ENCODE measurements at regions not wholly inside any gene's neighbourhood (a gene's known extent, or its start where the extent isn't known, plus 50 kb on each side); places are given as distances from the start of the nearest gene placed in this dataset.

DNA sequence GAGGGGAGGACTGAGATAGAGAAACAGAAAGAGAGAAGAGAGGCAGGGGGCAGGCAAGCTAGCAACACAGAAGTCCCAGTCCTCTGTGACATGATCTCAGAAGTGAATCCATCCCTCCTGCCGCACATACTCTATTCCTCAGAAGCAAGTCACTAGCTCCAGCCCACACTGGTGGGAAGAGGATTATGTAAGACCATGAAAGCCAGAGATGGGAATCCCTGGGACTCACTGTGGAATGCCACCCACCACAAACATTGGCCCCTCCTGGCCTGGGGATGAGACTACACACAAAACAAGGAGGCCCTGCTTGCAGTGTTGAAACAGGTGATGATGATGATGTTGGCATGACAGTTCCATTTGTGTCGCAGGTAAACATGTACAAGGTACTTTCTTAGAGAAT, 419.9 kb downstream of the IRS2 start:
- no peak for DNase-seq (ENCODE audit: low spot score)

DNA sequence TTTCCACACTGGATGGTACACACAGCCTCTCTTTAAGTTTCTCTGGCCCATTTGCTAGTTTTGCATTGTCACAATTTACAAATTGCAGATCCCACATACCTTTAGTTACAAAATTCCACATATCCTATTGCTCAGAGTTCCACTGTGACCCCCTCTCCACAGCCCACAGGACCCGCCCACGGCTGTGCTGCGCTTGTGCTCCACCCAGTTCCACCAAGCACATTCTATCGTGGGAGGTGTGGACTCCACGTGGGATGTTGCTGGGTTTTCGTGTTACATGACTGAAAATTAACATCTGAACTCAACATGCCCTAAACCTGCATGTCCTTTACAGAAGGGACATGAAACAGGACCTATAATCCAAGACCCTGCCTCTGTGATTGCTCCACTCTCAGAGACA, 423.0 kb downstream of the IRS2 start:
- no peak for DNase-seq (ENCODE audit: low spot score)

DNA sequence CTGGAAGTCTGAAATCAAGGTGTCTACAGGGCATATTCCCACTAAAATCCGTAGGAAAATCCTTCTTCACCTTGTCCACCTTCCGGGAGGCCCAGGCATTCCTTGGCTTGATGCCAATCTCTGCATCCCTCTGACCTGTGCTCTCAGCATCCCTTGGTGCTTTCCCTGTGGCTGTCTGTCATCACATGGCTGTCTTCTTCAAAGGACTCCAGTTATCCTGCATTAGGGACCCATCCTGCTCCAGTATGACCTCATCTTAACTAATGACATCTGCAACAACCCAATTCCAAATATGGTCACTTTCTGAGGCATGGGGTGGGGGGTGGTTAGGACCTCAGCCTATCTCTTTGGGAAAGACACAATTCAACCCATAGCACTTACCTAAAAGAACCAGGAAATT, 423.8 kb downstream of the IRS2 start:
- no peak for DNase-seq (ENCODE audit: low spot score)

DNA sequence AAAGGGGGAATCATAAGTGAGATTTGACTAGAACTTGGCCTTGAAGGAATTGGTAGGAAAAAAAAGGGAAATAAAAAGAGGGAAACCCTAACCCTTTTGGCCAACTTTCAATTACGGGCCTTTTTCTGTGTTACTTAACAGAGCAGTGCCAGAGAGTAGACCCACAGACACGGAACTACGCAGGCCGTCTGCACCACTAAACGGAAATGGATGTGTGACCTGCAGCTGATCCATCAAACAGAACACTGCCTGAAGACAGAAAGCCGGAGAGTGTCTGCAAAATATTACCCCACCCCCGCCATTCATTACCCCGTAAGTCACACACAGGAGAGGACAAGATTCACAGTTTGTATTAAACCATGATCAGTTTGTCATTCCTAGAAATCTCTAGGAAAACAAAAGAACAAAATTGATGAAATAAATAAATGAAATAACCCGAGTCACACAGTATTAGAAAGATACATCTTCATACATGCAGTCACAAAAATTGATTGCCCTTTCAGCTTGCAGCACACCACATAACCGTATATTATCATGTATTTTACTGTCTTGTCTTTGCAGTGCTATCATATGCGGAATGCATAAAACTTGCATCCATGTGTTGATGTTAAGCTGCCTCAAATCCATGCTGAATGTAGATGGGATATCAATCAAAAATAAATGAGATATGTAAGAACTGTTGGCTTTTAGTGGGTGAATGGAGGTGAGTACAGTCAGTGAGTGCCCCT, 424.7 kb downstream of the IRS2 start:
- peak; percentile 77 for DNase-seq (ENCODE audit: low spot score)

DNA sequence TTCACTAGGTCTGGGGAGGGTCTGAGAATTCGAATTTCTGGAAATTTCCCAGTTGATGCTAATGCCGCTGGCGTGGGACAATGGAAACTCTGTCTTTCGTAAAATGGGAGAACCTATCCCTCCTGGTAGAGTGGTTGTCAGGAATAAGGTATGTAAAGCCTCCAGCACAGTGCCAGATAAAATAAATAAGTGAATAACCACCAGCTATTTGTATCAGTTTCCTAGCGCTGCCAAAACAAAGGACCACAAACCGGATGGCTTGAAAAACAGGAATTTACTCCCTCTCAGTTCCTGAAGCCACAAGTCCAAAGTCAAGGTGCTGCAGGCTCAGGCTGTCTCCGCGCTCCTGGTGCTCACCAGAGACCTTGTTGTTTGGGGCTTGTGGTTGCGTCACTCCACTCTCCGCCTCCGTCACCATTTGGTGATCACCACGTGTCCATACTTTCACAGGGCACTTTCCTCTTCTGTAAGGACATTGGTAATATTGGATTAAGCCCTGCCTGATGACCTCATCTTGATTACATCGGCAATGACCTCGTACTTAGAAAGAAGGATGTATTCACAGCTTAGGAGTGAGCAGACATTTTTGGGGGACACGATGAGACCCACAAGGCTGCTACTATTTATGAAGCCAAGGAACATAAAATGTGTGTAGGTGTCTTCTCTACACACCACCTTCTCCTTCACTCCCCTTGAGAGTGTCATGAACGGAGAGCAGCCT, 428.5 kb downstream of the IRS2 start:
- no peak for DNase-seq (ENCODE audit: low spot score)

DNA sequence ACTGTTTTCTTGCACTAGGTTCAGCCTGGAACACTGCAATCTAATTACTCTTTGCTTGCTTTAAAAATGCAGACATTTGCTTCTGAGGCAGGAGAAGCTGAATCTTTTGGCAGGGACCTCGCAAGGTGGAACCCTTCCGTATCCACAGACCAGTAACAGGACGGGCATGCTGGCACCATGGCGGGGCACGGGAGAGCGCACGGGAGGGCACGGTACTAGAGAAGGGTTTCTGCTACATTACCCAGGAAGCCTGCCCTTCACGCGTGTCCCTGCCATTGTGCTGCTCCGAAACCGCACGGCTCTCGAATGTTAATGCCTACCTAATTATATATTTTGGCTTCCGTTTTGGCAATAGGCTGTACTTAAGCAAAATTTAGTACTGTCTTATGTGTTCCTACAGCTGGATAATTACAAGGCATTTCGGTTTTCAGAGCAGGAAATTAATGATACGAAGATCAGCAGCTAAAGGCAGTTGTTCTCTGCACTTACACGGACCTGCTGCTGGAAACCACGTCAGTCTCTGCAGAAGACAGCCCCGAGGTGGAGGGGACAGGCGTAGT, 430.4 kb downstream of the IRS2 start:
- no peak for DNase-seq (ENCODE audit: low spot score)

DNA sequence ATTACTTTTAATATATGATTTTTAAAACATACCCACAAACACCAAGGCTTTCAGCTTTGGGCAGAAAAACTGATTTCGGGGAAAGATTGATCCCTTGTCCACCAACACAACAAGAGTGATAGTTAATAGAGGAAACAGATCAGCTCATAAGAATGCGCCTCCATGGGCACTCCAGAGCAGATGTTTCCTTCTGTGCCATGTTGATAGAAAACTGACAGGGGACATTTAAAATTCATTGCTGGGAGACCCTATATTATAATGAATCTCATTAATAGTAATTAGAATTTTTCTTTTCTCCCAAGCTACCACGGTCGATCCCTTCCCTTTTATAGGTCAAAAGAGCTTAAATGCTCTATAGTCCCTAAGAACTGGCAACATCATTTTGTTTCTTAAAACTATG, 431.2 kb downstream of the IRS2 start:
- no peak for DNase-seq (ENCODE audit: low spot score)

DNA sequence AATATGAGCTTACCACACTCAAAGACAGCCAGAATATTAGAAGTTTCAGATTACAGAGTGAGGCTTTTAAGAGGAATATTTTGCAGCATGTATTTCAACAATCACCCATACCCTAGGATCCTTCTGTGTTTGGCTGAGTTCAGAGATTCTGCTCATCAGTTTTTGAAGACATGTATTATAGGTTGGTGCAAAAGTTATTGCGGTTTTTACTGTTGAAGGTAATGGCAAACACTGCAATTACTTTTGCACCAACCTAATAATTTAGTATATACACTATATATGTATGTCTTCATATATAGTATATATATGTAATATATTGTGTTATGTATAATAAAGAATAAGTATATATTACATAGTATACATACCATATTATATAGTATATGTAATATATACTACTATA, 435.1 kb downstream of the IRS2 start:
- no peak for DNase-seq (ENCODE audit: low spot score)

DNA sequence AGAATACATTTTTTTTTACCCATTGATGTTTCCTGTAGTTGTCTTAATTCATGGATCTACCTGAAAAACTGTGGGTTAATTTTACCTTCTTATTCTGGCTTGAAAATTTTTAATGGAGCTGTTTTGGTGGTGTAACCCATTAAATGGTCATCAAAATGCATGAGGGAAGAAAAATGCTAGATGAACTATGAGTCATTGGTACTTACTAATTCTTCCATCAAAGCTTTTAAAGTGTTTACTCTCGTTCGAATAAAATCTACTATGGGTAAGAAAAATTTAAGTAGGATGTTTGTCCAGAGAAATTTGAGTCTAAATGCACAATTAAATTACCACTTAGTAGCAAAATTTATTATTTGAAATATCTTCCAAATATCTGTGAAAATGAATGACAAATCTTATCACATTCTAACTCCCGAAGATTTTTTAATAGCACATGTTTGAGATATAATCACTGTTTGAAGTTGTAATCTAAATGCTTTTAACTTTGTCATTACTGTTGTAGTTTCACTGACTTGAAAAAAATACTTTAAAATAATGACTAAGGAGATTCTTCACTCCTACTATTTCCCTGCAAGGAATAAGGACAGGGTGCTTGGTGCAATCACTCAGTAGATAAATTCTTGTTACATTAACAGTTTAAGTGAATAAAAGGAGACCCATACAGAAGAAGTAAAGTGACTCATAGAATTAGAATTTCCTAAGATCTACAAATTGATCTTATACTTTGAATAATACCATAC, 437.7 kb downstream of the IRS2 start:
- no peak for DNase-seq (ENCODE audit: low spot score)

DNA sequence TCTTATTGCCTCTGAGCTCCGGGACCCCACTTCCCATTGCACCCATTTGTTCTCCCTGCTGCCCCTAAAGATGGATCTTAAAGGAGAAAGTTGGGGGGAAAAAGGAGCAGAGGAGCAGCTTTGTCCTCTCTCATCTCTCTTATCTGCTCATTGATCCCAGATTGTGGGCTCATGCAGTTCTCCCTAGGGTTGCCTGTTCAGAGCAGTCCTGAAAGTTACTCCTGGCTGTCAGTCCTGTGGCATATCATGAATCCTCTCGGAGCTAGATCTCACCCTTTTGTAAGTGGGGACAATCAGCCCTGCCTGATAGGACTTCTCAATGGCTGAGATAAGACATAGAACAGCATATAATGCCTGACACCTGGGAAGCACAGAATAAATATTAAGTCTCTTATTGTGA, 440.3 kb downstream of the IRS2 start:
- DNase-seq (ENCODE audit: low spot score): no peak

DNA sequence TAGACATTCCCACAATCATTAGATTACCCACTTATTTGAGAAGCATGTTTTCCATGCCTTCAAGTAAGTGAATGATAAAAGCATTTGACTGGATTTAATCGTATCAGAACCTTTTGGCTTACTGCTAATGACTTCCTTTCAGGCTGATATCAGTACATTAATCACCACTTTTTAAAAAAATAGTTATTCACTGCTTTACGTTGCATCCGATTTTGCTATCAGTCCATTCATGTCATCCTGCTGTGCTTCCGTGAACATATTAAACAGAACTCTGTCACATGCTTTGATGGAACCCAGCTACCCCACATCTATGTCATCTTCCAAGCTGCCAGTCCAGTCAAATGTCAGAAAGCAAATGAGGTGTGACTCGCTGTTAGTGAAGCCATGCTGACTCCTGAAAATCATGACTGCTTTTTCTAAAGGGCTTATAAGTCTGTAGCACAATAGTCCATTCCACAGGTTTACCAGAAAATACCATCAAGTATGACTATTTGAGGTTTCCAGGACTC, 440.9 kb downstream of the IRS2 start:
- no peak for DNase-seq (ENCODE audit: low spot score)

DNA sequence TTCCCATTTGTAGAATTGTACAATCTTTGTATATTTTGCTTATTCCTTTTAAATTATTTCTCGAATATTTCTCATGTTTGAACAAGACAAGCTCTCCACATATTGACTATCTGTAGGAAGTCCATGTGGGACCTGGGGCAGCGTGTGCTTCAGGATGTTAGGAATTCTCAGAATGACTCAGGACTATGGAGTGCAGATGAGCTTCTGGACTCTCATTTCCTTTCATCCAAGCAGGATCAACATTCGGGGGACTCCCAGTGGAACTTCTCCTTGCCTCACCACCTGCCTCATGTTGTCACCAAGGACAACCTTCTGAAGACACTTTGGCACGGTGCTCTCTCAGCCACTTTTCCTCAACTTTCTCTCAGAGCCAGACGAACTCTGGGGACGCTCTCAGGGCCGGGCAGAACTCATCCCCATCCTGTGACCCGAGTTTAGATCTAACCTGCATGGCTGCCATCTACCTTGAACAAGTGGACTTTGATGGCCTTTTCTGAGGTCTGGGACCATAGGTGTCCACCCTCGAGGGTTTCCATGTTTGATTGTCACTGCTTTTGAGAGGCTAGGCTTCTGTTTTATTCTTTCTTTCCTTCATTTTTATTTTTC, 441.7 kb downstream of the IRS2 start:
- DNase-seq (ENCODE audit: low spot score): no peak

DNA sequence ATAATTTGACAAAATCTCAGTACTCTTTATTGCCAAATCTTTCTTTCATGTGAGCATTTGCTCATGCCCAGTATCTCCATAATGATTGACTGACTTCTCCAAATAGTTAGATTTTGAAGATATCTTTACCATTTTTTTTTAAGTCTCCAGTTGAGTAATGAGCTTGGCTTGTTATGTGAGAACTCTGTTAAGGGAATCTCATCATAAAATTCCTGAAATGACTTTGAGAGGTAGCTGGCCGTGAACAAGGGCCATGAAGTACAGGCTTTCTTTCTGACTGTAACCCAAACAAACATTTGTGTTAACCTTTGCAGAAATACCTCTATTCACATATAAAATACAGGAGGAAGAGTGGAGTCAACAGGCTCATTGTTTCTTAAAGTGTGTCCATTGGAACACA, 449.7 kb downstream of the IRS2 start:
- no peak for DNase-seq (ENCODE audit: low spot score)

DNA sequence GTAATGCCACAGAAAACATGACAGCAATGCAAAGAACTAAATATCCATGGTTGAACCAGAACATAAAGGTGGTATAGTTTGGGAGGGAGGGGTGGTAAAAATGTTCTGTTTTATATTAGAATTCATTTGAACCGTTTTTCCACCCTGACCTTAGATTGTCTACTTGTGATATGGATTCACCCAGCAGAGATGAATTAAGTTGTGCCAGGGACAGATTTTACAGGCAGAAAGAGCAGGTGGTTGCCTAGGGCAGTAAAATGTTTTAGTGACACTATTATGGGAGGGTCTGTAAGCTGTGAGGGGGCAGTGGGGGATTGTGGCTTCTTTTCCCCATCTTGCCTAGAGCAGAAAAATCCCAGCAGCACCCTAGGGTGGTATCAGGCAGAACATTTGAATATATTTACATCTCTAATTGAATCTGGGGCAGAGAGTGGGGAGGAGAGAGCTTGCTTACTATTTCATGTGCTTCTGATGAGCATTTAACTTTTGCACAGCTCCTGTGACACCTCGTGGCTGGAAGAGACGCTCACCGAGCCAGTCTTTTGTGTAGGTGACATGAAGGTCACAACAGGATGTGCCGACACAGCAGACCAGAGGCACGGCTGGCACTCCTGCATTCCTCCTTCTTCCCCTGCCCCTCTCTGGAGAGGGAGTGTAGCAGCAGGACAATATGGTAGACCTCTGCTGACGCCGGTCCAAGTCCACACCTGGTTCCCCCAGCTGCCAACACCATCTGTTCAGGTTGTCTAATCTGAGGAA, 452.3 kb downstream of the IRS2 start:
- DNase-seq (ENCODE audit: low spot score): no peak

DNA sequence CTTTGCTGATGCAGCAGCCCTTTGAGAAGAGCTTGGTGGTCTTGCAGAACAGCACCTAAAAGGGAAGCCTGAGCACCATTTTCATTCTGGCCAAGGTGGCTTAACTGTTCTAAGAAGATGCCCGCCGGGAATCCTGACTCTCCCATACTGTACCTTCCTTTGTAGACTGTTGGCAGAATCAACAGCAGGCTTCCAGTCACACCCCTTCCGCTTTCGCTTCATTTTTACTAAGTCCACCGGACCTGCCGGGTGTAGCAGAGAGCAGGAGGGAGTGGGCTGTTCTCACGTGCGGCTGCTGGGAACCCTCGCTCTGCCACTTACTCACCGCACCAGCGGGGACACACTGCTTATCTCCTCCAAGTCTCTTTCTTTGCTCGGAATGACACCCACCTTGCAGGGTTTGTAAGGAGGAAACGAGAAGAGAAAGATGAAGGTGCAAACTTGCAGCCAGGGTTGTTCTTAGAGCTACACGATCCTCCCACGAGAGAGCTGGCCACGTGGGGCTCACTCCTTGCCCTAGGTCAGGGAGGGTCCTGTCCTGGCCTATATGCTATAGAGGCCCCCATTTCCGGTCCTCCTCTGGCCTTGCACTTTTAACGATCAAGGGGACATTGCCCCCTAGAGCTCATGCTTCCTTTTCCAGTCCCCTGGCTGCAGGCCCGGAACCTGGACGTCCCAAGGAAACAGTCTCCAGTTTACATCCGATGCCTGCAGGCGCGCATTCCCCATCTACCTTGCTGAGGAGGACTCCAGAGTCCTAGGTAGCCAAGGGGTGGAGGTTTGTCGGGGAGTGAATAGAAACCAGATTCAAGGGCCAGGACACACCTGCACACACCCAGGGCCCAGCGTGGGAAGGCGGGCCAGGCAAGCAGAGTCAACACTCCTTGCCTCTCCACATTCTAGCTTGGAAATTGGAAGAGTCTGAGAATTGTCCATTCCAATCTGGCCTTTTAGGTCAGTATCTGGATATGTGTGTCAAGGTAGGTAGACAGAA, 453.6 kb downstream of the IRS2 start:
- DNase-seq (ENCODE audit: low spot score): no peak

DNA sequence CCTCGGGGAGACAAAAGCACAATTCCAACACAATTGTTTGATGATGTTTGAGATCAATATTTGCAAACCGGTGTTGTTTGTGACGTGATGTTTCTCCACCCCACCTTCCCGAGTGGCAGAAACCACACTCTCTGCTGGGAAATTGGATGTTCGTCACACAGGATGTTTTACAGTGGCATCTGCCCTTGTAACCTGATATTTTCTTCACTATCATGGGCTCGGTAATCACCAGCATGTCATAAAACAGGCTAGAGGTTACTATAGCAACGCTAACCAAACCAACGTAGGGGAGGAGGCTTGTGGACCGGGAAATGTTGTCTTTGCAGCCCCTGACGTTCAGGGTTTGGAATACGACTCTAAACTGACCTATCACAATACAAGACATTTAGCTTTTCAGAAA, 454.5 kb downstream of the IRS2 start:
- no peak for DNase-seq (ENCODE audit: low spot score)

DNA sequence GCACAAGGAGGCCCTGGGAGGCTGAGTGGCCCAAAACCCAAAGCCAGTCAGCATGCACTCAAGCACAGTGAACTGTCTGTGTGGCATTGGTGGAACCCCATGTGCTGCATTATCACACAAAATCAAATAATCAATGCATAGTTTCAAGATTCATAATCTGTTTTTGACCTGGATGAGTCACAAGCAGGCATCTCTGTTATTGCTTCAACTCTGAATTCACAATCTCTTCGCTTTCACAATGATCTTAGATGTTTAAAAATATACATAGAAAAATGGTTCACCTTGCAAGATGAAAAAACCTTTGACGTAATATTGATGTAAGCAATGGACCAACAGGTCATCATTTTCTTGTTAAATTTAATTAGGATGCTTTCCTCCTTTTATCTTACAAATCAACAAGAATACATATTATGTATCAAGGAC, 455.4 kb downstream of the IRS2 start:
- DNase-seq (ENCODE audit: low spot score): no peak

DNA sequence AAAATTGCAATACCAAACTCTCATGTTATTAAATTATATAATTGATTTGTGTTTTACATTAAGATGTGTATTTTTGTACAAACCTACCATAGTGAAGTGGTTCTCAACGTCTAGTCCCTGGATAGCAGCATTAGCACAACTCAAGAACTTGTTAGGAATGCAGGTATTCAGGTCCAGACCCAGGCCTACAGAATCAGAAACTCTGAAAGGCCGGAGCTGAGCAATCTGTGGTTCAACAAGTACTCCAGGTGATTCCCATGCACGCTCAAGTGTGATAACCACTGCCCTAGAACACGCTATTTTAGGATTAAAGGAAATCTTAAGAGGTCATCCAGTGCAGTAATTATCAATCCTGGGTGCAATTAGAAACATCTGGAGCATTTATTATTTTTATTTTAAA, 456.3 kb downstream of the IRS2 start:
- DNase-seq (ENCODE audit: low spot score): no peak

DNA sequence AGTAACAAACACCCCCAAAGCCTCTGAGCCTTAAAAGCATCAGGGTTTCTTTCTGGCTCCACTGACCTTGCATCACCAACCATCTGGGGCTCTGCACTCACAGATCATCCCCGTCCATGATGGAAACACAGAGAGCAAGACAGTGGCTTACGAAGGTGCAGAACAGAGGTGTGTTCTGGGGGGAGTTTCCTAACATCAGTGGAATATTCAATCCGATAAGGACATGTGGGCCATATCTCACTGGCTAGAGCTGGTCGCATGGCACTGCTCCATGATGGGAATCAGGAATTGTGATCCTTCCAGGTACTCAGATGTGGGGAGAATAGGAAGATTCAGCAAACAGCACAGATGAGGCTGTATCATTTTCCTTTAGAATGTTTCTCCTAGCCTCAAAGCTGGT, 457.2 kb downstream of the IRS2 start:
- no peak for DNase-seq (ENCODE audit: low spot score)

DNA sequence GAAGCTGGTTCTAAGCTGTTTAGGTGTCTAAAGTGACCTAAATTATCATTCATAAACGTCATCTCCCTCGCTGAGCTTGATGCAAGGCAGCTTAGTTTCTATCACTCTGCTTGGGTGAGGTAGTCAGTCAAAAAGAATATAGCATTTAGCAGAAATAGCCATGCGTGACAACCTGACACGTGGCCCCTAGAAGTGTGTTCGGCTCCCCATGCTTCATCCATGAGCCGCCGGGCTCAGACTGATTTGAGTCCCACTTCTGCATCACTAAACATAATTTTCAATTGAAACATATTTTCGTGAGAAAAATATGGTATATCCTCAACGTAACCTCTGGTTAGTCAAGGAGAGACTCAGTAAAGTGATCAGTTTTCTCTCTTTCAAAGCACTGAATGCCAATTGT, 459.8 kb downstream of the IRS2 start:
- DNase-seq (ENCODE audit: low spot score): no peak

Measured in pons (tissue), 1 donor.